Limb (tissue), 2 donors: ENCODE measurements at regions not wholly inside any gene's neighbourhood (a gene's known extent, or its start where the extent isn't known, plus 50 kb on each side); places are given as distances from the start of the nearest gene placed in this dataset.
"Not testable (repeated sequence)": the region's sequence is repeated elsewhere in the genome, so short reads cannot be mapped to it uniquely, and the experiment has no call there.

Source experiments
- DNase-seq, 2 donors: peaks; one replicate each; pipeline ENCODE4 v3.0.0-alpha.2; 2016; ENCODE audit errors: extremely low spot score in 2 of 2

- no peak for DNase-seq
Observed at GRCh38 chr3:182330646-182331045, 462.7 kb upstream of the ATP11B start.

DNA sequence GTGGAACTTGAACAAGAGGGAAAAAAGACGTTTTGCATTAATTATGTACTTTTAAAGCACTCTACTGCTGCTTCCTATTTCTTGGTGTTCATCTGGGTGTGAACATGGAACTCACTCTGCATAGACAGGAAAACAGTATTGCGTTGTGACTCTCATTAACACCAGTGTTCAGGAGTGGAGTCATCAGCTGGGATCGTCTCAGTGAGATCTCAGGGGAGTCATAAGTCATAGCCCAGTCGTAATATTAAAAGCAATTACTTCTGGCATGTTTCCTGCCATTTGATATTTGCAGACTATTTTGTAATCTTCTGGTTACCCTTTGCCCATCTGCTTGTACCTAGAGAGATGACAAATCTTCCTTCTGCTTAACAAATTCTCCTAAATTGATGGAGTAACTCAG, 462.0 kb upstream of the ATP11B start:
- no peak for DNase-seq

GRCh38 chr3:182342252-182342651, 451.1 kb upstream of the ATP11B start:
- DNase-seq = no peak

- DNase-seq = not testable (repeated sequence)
Observed at GRCh38 chr3:182344026-182344425, 449.3 kb upstream of the ATP11B start.

- no peak for DNase-seq
Observed at GRCh38 chr3:182349051-182349450, 444.3 kb upstream of the ATP11B start.

GRCh38 chr3:182349951-182350517, 443.3 kb upstream of the ATP11B start:
- DNase-seq = no peak

GRCh38 chr3:182357928-182358327, 435.4 kb upstream of the ATP11B start:
- no peak for DNase-seq

DNA sequence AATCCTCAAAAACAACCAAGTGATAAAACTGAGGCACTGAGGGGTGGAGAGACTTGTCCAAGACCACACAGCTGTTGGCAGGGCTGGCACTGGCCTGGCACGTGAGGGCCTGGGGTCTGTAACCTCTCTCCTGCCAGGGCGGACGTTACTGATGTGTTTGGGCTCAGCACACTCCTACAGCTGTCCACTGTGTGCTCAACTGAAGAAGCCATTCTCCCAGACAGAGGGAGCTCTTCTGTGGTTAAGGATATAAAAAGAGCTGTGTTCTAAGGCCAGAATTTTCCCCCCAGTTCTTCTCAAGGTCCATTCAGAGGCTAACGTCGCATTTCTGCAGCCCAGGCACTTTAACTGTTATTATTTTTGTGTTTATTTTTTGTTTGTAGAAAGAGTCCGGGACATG, 429.0 kb upstream of the ATP11B start:
- DNase-seq = no peak

GRCh38 chr3:182364723-182365650, 428.3 kb upstream of the ATP11B start:
- peak in 1 of 2 donors; percentile 40 for DNase-seq

DNA sequence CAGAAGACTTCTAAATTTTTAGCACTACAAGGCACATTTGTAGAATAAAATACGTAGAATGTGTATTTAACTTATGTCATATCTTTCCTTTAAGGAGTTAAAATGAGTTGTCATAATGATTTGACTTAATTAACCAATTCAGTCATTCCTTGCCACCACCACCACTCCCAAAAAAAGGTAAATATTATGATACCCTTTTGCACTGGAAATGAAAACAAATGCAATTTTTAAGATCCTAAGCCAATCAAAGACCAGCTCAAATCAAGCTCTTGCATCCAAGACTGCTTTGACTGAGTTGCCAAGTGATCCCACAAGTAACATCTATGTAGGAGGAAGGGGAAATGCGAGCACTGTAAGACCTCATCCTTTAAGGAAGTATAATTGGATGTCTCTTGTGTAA, 426.6 kb upstream of the ATP11B start:
- DNase-seq = no peak

DNA sequence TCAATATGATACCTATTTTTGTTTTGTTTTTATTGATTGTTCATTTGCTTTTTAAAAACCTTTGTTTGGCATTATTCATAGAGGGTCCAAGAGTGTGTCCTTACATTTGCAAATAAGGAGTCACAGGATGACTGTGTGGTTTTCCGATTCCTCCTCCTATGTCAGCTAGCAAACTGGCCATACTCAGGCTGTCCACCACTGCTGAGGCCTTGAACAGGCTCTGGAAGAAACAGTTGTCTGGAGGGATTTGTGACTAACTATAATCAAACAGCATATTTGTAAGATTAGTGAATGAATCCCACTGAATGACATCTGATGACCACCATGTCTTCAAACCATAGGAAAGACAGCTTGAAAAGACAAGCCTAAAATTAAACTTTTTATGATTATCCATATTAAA, 423.4 kb upstream of the ATP11B start:
- DNase-seq = no peak

- no peak for DNase-seq
Observed at GRCh38 chr3:182370949-182371348, 422.4 kb upstream of the ATP11B start.

DNA sequence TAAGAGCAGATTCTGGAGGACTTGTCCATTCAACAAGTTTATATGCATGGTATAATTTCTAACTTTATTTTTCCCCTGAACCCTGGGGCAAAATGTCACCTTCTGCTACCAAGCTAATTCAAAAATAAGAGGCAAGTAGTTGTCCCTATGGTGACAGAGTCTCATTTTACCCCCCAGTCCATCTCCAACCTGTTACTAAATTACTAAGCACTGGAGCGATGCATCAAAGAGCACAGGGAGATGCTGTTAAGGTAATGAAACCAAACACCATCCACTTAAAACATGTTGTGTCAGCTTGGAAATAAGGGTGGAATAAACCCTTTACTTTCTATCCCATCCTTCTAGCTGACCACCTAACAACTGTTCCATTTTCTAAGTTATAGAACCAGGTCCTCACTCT, 417.4 kb upstream of the ATP11B start:
- no peak for DNase-seq

DNA sequence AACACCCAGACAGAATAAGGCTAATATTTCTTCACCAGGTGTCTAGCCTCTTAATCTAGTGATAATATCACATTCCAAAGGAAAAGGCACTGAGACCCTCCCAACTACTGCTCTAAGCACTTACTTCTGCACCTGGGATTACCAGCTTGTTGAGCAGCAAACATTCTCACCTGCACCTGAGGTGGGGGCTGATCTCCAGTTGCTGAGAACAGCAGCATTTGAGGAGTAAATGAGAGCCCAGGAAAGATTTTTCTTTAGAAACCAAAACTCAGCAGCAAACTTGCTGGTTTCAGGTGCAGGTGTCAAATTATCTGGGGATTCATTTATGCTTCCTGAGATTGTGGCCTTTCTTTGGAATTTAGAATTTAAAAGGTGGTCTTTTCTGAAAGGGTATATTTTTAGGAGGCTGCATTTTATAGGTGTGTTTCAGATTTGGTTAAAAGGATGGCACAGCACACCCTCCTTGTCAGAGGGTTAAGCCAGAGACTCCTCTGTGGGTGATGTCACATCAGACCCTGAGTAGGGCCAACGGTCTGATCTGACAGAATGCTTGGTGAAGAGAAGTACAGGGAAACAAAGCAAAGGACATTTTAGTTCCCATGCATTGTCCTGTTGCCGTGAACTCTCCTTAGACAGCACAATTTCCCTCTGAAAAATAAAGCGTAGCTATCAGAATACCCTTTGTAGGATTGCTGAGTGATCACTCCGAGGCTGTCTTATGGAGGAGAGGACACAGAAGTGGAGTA, 411.0 kb upstream of the ATP11B start:
- DNase-seq = no peak

GRCh38 chr3:182384221-182384620, 409.1 kb upstream of the ATP11B start:
- no peak for DNase-seq

GRCh38 chr3:182385356-182385755, 407.9 kb upstream of the ATP11B start:
- no peak for DNase-seq

DNA sequence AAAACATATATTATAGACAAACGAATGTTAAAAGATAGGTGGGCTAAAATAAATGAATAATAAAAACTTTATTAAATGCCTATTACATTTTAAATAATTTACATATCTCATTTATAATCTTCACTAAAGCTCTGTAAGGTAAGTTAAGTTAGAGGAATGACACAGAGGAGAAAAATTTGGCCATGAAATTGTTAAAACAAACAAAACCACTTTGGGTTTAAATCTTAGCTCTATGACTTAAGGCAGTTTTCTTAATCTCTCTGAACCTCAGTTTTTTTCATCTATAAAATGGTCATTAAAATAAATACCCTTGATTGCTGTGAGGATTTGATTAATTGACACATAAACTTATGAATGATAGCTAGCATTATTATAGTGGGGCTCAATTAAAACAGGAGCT, 404.8 kb upstream of the ATP11B start:
- DNase-seq = no peak

DNA sequence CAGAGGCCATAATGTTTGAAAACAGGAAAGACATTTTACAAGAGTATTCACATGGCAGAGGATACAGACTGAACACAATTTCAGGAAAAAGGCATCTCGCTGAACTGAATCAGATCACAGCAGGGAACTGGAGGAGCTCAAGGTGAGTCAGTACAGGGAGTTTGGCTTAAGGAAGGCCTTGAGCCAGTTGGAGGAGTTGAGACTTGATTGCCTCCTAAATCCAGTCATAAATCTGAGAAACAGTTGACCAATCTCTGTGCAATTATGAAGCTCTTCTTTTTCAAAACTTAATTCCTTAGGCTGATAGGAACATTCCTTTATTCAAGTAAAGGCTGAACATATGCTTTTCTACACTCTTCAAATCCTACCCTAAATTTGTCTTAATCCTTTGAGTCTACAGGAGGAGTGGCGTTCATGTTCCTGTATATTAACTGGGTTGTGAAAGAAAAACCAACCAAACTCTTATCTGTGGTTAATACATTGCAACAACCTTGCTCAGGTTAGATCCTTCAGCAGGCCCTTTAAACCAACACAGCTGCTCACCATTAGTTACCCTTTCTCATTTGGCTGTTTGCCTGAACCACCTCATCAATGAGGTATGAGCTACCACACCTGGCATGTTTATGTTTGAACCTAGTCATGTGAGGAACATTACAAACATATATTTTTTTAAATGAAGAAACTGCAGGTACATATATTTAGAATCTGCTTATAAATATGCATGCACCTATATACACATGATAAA, 404.1 kb upstream of the ATP11B start:
- no peak for DNase-seq

GRCh38 chr3:182390421-182390820, 402.9 kb upstream of the ATP11B start:
- no peak for DNase-seq

DNA sequence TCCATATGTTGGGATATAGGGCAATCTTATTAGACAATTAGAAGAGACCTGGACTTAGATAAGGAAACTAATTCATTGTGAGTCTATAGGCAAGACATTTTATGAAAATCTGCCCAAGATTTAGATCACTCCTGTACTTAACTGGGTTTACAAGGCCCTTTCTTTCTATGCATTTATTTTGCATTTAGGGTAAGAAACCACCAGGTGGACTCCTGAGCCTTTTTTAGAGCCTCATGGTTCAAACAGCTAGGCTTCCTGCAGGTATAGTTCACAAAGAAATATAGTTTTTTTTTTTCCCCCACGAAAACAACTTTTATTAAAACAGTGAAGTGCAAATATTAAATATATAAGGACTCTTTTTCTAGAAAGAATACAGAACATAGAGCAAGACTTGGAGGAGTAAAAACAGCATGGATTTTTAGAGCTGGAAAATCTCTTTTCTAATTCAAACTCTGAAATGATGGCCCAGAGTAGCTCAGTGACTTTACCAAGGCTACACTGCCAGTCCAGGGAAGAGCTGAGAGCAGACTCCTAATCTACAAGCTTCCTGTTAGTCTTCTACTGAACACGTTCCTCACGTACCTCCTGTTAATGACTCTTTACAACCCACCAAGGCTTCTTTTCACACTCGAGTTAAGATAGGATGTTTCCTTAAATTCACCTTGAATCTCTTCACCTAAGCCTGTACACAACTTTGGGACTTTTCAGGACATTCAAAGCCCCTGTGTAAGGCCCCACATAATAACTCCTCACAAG, 400.9 kb upstream of the ATP11B start:
- DNase-seq = no peak

GRCh38 chr3:182393151-182393550, 400.2 kb upstream of the ATP11B start:
- no peak for DNase-seq
